ENCODE measurements at regions not wholly inside any gene's neighbourhood (a gene's known extent, or its start where the extent isn't known, plus 50 kb on each side); places are given as distances from the start of the nearest gene placed in this dataset.

DNA sequence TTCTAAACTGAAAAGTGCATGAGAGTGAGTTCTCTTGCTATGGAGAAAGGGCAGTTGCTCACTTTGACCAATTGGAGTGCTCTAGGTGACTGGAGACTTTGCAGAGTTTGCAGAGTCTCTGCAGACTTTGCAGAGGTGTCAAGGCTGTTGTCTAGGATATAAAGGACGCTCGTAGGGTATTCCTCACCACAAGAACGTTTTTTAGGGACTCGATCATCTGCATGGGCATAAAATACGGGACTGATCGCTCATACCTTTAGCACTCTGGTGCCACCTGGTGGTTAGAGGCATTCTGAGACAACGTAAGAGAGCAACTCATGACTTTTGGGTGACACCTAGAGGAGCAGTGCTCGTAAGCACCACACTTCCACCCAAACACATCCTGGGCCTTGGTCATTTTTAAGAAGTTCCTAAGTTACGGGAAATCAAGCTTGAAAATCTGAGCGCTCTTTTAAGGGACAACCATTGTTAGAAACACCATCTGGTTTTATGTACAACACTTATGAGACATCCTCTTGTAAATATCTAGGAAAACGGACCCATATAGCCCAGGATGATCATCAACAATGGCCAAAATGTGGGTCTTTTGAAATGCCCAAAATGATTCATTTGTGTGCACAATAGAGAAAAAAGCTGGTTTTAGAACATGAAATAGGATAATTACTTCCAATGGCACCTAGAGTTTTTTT lies 51.6 kb upstream of the XCR1 start:
- Histone ChIP-seq H3K4me1 (ENCODE audit: control insufficient read depth, insufficient read depth, low read length) (no peaks in the 10 kb centered on the region), H3K4me3 (ENCODE audit: low read depth, low read length) (0 out of 2 replicates have a peak overlapping the region, but pooled peaks have one; percentile 15), H3K9me3 (ENCODE audit: control insufficient read depth, insufficient read depth, low read depth, low read length) (peaks cover 10% of the 10 kb centered on the region; the same call in 1 of the 2 replicates), H3K27me3 (ENCODE audit: control insufficient read depth, insufficient read depth, low read length) (no peaks in the 10 kb centered on the region), H3K9ac (ENCODE audit: low read length) (no peak overlapping the region), H3K36me3 (ENCODE audit: control insufficient read depth, insufficient read depth, low read length) (no peaks in the 10 kb centered on the region), H3K27ac (ENCODE audit: low read depth, low read length) (no peak overlapping the region)

Data from HUES6 (cell line).